MM.1S (cell line): ENCODE measurements at regions not wholly inside any gene's neighbourhood (a gene's known extent, or its start where the extent isn't known, plus 50 kb on each side); places are given as distances from the start of the nearest gene placed in this dataset.

ENCODE experiments used
- CTCF ChIP-seq: fragments of 300-600 bp; sonication (generic); IDR thresholded peaks from 2 replicates; pipeline ENCODE4 v1.5.1; 2016; ENCODE audit warnings: antibody characterized with exemption, low read length, mixed read lengths
- EZH2phosphoT487 ChIP-seq: fragments of 300-600 bp; sonication (generic); IDR thresholded peaks from 2 replicates; pipeline ENCODE4 v1.6.1; 2018; ENCODE audit warnings: antibody characterized with exemption, low read length

- TF ChIP-seq CTCF (no peak), EZH2phosphoT487 (no peak)
Observed at GRCh38 chr11:109140857-109141515, 281.0 kb upstream of the C11orf87 start.
